T-helper 2 cell treated with Interferon-gamma antibody and Interleukin-4, amounts not matched to agents 5 μg/mL and 100 μg/mL, for 36 hours (primary cell): ENCODE measurements at regions not wholly inside any gene's neighbourhood (a gene's known extent, or its start where the extent isn't known, plus 50 kb on each side); places are given as distances from the start of the nearest gene placed in this dataset.
"Not testable (repeated sequence)": the region's sequence is repeated elsewhere in the genome, so short reads cannot be mapped to it uniquely, and the experiment has no call there.

Experiments
- DNase-seq: peaks from one replicate; pipeline ENCODE4 v3.0.0; 2021; ENCODE audit warnings: low spot score
- H3K27ac Mint-ChIP-seq: one replicate; pipeline ENCODE4 v1.8.0; 2021; ENCODE audit warnings: mild to moderate bottlenecking, mixed read lengths
- H3K27me3 Mint-ChIP-seq: one replicate; pipeline ENCODE4 v1.8.0; 2021; ENCODE audit warnings: low read depth, mixed read lengths
- H3K36me3 Mint-ChIP-seq: one replicate; pipeline ENCODE4 v1.8.0; 2021; ENCODE audit warnings: low read depth, mixed read lengths
- H3K4me1 Mint-ChIP-seq: one replicate; pipeline ENCODE4 v1.8.0; 2021; ENCODE audit warnings: low read depth, mixed read lengths
- H3K4me3 Mint-ChIP-seq: one replicate; pipeline ENCODE4 v1.8.0; 2022; ENCODE audit warnings: mild to moderate bottlenecking, moderate library complexity, mixed read lengths
- H3K9me3 Mint-ChIP-seq: one replicate; pipeline ENCODE4 v1.8.0; 2021; ENCODE audit warnings: mixed read lengths

DNA sequence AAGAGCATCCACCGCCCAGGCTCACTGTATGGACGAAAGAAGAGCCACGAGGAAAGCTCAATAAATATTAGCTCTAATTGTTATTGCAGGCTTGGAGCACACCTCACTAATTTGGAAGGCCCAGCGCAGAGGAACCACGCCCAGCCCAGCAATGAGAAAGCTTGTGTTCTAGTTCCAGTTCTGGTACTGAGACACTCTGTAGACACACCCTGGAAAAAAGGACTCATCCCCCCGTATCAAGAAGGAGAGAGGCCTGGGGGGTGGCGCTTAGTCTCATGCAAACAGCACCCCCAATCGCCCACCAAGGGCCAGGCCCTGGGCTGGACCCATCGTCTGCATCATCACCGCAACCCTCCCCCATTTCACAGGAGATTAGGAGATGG lies 156.9 kb downstream of the BMP7 start:
- H3K9me3 Mint-ChIP-seq, result no peaks in the 10 kb centered on the region
- no peaks in the 10 kb centered on the region for H3K4me1 Mint-ChIP-seq
- no peak overlapping the region for H3K4me3 Mint-ChIP-seq
- H3K36me3 Mint-ChIP-seq, result no peaks in the 10 kb centered on the region
- H3K27ac Mint-ChIP-seq, result no peak overlapping the region
- no peak for DNase-seq
- H3K27me3 Mint-ChIP-seq, result no peaks in the 10 kb centered on the region

DNA sequence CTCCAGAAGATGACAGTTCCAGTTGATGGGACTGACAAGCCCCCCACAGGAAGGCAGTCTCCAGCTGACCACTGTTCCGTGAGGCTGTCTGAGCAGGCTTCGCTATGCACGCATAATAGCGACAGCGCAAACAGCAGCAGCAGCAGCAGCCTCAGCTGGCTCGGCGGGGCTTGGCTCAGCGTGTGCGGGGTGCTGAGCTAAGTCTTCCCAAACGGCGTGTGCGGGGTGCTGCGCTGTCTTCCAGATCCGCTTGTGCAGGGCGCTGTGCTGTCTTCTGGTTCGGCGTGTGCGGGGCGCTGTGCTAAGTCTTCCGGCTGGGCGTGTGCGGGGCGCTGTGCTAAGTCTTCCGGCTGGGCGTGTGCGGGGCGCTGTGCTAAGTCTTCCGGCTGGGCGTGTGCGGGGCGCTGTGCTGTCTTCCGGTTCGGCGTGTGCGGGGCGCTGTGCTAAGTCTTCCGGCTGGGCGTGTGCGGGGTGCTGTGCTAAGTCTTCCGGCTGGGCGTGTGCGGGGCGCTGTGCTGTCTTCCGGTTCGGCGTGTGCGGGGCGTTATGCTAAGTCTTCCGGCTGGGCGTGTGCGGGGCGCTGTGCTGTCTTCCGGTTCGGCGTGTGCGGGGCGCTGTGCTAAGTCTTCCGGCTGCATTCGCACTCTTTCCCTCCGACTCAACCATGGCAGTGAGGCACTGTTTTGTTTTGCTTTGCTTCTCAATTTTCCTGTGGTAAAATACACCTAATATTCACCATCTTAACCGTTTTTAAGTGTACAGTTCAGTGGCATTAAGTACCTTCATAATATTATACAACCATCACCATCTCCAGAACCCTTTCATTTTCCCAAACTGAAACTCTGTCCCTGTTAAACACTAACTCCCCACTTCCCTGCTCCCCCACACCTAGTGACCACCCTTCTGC lies 156.1 kb downstream of the BMP7 start:
- not testable (repeated sequence) for H3K27ac Mint-ChIP-seq, H3K4me3 Mint-ChIP-seq, DNase-seq

DNA sequence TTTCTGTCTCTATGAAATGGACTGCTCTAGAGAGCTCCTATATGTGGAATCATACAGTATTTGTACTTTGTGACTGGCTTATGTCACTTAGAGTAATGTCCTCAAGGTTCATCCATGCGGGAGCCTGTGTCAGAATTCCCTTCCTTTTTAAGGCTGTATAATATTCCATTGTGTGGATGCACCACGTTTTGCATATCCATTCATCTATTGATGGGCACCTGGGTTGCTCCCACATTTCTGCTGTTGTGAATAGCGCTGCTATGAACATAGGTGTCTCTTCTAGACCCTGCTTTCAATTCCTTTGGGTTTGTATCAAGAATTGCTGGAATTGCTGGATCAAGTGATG lies 155.4 kb downstream of the BMP7 start:
- Mint-ChIP-seq H3K27ac (no peak overlapping the region), H3K9me3 (no peaks in the 10 kb centered on the region), H3K36me3 (no peaks in the 10 kb centered on the region), H3K4me3 (no peak overlapping the region), H3K27me3 (no peaks in the 10 kb centered on the region), H3K4me1 (no peaks in the 10 kb centered on the region)
- no peak for DNase-seq

More for the DNA sequence above, 156.1 kb downstream of the BMP7 start:
- not testable (repeated sequence) for H3K27me3 Mint-ChIP-seq, H3K9me3 Mint-ChIP-seq, H3K4me1 Mint-ChIP-seq, H3K36me3 Mint-ChIP-seq

DNA sequence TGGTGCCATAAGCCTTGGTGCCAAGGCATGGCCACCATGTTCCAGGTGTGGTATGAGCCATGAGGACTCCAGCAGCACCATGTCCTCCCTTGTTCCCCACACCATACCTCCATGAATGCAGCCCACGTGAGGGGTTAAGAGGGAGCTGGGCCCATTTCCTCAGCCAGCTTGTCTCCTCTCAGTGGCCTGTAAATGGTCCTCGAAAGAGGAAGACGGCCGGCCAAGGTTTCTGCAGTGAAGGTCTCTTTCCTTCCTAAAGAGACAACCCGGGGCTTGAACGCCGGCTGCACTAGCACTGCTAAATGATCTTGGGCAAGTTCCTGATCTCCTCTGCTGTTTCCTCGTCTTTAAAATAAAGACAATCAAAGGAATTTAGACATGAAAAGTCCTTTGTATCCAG lies 154.0 kb downstream of the BMP7 start:
- H3K36me3 Mint-ChIP-seq, result no peaks in the 10 kb centered on the region
- H3K27ac Mint-ChIP-seq, result no peak overlapping the region
- no peaks in the 10 kb centered on the region for H3K27me3 Mint-ChIP-seq
- no peaks in the 10 kb centered on the region for H3K4me1 Mint-ChIP-seq
- no peaks in the 10 kb centered on the region for H3K9me3 Mint-ChIP-seq
- DNase-seq, result no peak
- H3K4me3 Mint-ChIP-seq, result no peak overlapping the region

DNA sequence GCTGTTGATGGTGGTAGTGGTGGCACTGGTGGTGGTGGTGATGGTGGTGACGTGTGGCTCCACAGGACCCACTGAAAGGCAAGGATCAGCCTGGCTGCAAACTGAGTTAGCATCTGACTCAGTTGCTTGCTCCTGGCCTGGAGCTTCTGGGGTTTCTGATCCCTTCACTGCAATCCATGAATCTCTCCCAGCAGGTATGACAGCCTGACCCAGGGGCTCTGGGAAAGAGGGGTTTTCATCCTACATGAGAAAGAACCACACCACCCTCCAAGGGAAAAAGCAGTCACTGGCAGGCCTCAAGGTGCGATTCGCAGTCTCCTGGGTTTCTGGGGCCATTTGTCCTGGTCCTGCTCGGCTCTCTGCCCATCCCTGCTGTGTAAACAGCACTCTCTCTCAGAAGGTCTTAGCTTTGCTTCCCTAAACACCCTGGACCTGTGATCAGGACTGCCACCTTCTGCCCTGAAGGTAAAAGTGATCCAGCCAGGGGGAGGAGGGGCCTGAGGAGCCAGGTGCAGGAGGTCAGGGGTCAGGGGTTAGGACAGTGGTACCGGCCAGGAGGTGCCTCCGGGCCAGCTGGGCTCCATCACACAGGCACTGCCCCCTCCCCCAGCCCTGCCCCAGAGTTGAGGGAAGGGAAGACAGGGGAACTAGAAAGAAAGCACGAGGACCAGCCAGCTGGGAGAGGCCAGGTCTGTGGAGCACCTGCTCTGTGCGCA lies 152.0 kb downstream of the BMP7 start:
- no peaks in the 10 kb centered on the region for H3K36me3 Mint-ChIP-seq
- no peaks in the 10 kb centered on the region for H3K9me3 Mint-ChIP-seq
- DNase-seq, result no peak
- H3K27ac Mint-ChIP-seq, result no peak overlapping the region
- H3K4me3 Mint-ChIP-seq, result no peak overlapping the region
- no peaks in the 10 kb centered on the region for H3K4me1 Mint-ChIP-seq
- no peaks in the 10 kb centered on the region for H3K27me3 Mint-ChIP-seq

DNA sequence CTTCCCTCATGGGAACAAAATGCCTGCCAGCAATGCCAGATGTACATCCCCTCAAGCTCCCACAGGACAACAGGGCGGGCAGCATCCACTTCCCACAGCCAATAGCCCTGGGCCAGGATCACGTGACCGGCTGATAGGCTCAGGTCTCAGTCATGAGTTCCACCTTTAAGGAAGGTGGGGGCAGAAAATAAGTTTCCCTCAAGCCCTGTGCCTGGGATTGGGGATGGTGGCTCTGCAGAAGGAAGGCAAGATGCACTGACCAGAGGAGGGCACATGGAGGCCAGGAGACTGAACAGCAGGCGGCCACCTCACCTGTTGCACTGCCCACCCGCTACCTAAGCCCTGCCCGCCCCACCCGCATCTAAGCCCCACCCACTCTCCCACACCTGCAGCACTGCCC lies 149.1 kb downstream of the BMP7 start:
- Mint-ChIP-seq H3K4me3 (no peak overlapping the region), H3K27me3 (no peaks in the 10 kb centered on the region), H3K4me1 (no peaks in the 10 kb centered on the region), H3K36me3 (no peaks in the 10 kb centered on the region), H3K27ac (no peak overlapping the region), H3K9me3 (no peaks in the 10 kb centered on the region)
- DNase-seq, result no peak

DNA sequence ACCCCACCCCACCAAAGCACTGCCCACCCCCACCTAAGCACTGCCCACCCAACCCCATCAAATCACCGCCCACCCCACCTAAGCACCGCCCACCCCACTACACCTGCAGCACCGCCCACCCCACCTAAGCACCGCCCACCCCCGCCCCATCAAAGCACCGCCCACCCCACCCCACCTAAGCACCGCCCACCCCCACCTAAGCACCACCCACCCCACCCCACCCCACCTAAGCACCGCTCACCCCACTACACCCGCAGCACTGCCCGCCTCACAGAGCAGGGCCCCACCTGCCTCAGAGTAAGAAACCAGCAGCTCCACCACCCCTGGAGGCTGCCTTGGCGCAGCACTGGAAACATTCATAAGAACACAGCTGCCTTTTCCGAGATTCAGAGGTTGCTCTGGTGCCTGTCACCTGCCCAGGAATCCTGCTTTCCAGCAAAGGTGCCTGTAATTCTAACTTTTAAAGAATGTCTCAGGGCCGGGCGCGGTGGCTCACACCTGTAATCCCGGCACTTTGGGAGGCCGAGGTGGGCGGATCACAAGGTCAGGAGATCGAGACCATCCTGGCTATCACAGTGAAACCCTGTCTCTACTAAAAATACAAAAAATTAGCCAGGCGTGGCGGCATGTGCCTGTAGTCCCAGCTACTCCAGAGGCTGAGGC lies 148.2 kb downstream of the BMP7 start:
- Mint-ChIP-seq H3K36me3 (no peaks in the 10 kb centered on the region), H3K4me3 (no peak overlapping the region), H3K27me3 (no peaks in the 10 kb centered on the region), H3K9me3 (no peaks in the 10 kb centered on the region), H3K4me1 (no peaks in the 10 kb centered on the region), H3K27ac (no peak overlapping the region)
- no peak for DNase-seq
